Neural progenitor cell (in vitro differentiated cells): ENCODE measurements at regions not wholly inside any gene's neighbourhood (a gene's known extent, or its start where the extent isn't known, plus 50 kb on each side); places are given as distances from the start of the nearest gene placed in this dataset.

Experiments
- EZH2phosphoT487 ChIP-seq: fragments of 200-600 bp; sonication (generic); IDR thresholded peaks from 2 replicates; pipeline ENCODE4 v1.6.1; 2017; ENCODE audit warnings: antibody characterized with exemption
- TF ChIP-seq, protein P1 (sequence below): fragments of 200-600 bp; sonication (generic); IDR thresholded peaks from 2 replicates; pipeline ENCODE4 v1.5.1; 2017; ENCODE audit warnings: antibody characterized with exemption, mild to moderate bottlenecking

- TF ChIP-seq, protein P1, sequence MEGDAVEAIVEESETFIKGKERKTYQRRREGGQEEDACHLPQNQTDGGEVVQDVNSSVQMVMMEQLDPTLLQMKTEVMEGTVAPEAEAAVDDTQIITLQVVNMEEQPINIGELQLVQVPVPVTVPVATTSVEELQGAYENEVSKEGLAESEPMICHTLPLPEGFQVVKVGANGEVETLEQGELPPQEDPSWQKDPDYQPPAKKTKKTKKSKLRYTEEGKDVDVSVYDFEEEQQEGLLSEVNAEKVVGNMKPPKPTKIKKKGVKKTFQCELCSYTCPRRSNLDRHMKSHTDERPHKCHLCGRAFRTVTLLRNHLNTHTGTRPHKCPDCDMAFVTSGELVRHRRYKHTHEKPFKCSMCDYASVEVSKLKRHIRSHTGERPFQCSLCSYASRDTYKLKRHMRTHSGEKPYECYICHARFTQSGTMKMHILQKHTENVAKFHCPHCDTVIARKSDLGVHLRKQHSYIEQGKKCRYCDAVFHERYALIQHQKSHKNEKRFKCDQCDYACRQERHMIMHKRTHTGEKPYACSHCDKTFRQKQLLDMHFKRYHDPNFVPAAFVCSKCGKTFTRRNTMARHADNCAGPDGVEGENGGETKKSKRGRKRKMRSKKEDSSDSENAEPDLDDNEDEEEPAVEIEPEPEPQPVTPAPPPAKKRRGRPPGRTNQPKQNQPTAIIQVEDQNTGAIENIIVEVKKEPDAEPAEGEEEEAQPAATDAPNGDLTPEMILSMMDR, result no peak
- TF ChIP-seq EZH2phosphoT487, result no peak
Measured at GRCh38 chr4:130486186-130486585, 1390.2 kb downstream of the C4orf33 start.
